GM20000 (cell line): ENCODE measurements at regions not wholly inside any gene's neighbourhood (a gene's known extent, or its start where the extent isn't known, plus 50 kb on each side); places are given as distances from the start of the nearest gene placed in this dataset.

Source experiments
- DNase-seq: peaks from one replicate; pipeline ENCODE4 v3.0.0; 2012; ENCODE audit warnings: low spot score
- CTCF ChIP-seq: IDR thresholded peaks from 2 replicates; pipeline ENCODE4 v1.5.1; 2012; ENCODE audit warnings: mild to moderate bottlenecking, control low read depth; ENCODE audit errors: extremely low read depth, missing control alignments

- no peak for DNase-seq
- no peak for TF ChIP-seq CTCF
Observed at GRCh38 chr7:87007038-87007437, 52.4 kb downstream of the ELAPOR2 start.

- no peak for DNase-seq
- no peak for TF ChIP-seq CTCF
Observed at GRCh38 chr7:87004956-87005355, 54.5 kb downstream of the ELAPOR2 start.

- TF ChIP-seq CTCF: no peak
- DNase-seq: no peak
Observed at GRCh38 chr7:87003872-87004798, 55.3 kb downstream of the ELAPOR2 start.

GRCh38 chr7:87001214-87001613 is 58.2 kb downstream of the ELAPOR2 start:
- TF ChIP-seq CTCF: no peak
- DNase-seq: no peak

GRCh38 chr7:87000344-87000743 is 59.1 kb downstream of the ELAPOR2 start:
- DNase-seq: no peak
- TF ChIP-seq CTCF: no peak

- no peak for DNase-seq
- no peak for TF ChIP-seq CTCF
Observed at GRCh38 chr7:86999750-87000149, 59.7 kb downstream of the ELAPOR2 start.

GRCh38 chr7:86995814-86996213 is 63.6 kb downstream of the ELAPOR2 start:
- TF ChIP-seq CTCF: no peak
- no peak for DNase-seq
